ENCODE measurements at regions not wholly inside any gene's neighbourhood (a gene's known extent, or its start where the extent isn't known, plus 50 kb on each side); places are given as distances from the start of the nearest gene placed in this dataset.

- H3K4me3 ChIP-seq (ENCODE audit: low read depth, low read length): no peak overlapping the region
- no peak for TF ChIP-seq CTCF (IDR thresholded peaks at IDR 0.05; ENCODE audit: low read depth, low read length)
These were observed 258.5 kb upstream of the E2F7 start for GRCh38 chr12:77323788-77324415.

GRCh38 chr12:77319166-77319565 is 253.8 kb upstream of the E2F7 start:
- H3K4me3 ChIP-seq (ENCODE audit: low read depth, low read length): no peak overlapping the region
- TF ChIP-seq CTCF (IDR thresholded peaks at IDR 0.05; ENCODE audit: low read depth, low read length): no peak

- no peak for TF ChIP-seq CTCF (IDR thresholded peaks at IDR 0.05; ENCODE audit: low read depth, low read length)
- H3K4me3 ChIP-seq (ENCODE audit: low read depth, low read length): no peak overlapping the region
These were observed 250.0 kb upstream of the E2F7 start for GRCh38 chr12:77315407-77315806.

GRCh38 chr12:77314378-77315052 is 249.1 kb upstream of the E2F7 start:
- H3K4me3 ChIP-seq (ENCODE audit: low read depth, low read length): no peak overlapping the region
- TF ChIP-seq CTCF (IDR thresholded peaks at IDR 0.05; ENCODE audit: low read depth, low read length): no peak

GRCh38 chr12:77308056-77308455 is 242.7 kb upstream of the E2F7 start:
- TF ChIP-seq CTCF (IDR thresholded peaks at IDR 0.05; ENCODE audit: low read depth, low read length): no peak
- H3K4me3 ChIP-seq (ENCODE audit: low read depth, low read length): no peak overlapping the region

GRCh38 chr12:77300811-77301210 is 235.4 kb upstream of the E2F7 start:
- TF ChIP-seq CTCF (IDR thresholded peaks at IDR 0.05; ENCODE audit: low read depth, low read length): no peak
- H3K4me3 ChIP-seq (ENCODE audit: low read depth, low read length): no peak overlapping the region

GRCh38 chr12:77299910-77300669 is 234.7 kb upstream of the E2F7 start:
- H3K4me3 ChIP-seq (ENCODE audit: low read depth, low read length): no peak overlapping the region
- TF ChIP-seq CTCF (IDR thresholded peaks at IDR 0.05; ENCODE audit: low read depth, low read length): no peak
